GM06990 (cell line): ENCODE measurements at regions not wholly inside any gene's neighbourhood (a gene's known extent, or its start where the extent isn't known, plus 50 kb on each side); places are given as distances from the start of the nearest gene placed in this dataset.

Experiments
- DNase-seq: peaks from one replicate; pipeline ENCODE4 v3.0.0-alpha.2; 2011; ENCODE audit not compliant: insufficient read length; ENCODE audit errors: extremely low read depth
- H3K27me3 ChIP-seq: replicated peaks from 2 replicates; pipeline ENCODE4 v1.6.0; 2011; ENCODE audit warnings: low read length; ENCODE audit not compliant: control insufficient read depth, insufficient read depth
- H3K36me3 ChIP-seq: 2 replicates; pipeline ENCODE4 v1.5.1; 2011; ENCODE audit warnings: low read length; ENCODE audit not compliant: control insufficient read depth, insufficient read depth
- H3K4me3 ChIP-seq: replicated peaks from 2 replicates; pipeline ENCODE4 v1.5.1; 2011; ENCODE audit warnings: low read depth, mild to moderate bottlenecking, control low read depth, low read length
- CTCF ChIP-seq: IDR thresholded peaks from 2 replicates; pipeline ENCODE4 v1.5.1; 2011; ENCODE audit warnings: low read length, control low read depth, mild to moderate bottlenecking, inconsistent platforms; ENCODE audit not compliant: insufficient read depth, poor library complexity, severe bottlenecking

- no peaks in the 10 kb centered on the region for H3K36me3 ChIP-seq
- no peak for DNase-seq
- TF ChIP-seq CTCF = no peak
- no peak overlapping the region for H3K4me3 ChIP-seq
- no peaks in the 10 kb centered on the region for H3K27me3 ChIP-seq
These were observed 90.5 kb upstream of the MBOAT1 start for GRCh38 chr6:20302702-20303251.

DNA sequence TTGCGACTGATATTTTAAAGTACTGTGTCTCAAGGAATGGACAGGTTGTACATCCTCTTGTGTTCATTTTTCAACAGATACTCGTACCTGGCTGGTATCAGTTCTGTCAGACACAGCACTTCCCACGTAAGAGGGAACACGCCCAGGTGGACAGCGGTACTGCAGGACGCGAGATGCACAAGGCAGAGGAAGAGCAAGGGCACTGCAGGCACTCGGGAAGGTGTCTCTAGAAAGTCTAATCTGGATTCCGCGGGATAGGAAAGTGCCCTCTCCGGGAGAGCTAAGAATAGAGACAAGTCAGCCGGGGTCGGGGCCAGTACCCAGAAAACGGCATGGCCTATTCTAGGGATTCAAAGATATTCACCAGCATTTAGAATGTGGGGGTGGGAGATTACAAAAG is 94.2 kb upstream of the MBOAT1 start:
- H3K4me3 ChIP-seq = no peak overlapping the region
- H3K36me3 ChIP-seq = no peaks in the 10 kb centered on the region
- no peak for TF ChIP-seq CTCF
- no peaks in the 10 kb centered on the region for H3K27me3 ChIP-seq
- DNase-seq = no peak

- no peak for DNase-seq
- no peaks in the 10 kb centered on the region for H3K27me3 ChIP-seq
- no peak for TF ChIP-seq CTCF
These were observed 92.5 kb upstream of the E2F3 start for GRCh38 chr6:20309186-20309585.

GRCh38 chr6:20310185-20310584 is 91.5 kb upstream of the E2F3 start:
- no peaks in the 10 kb centered on the region for H3K27me3 ChIP-seq
- no peak for DNase-seq
- no peaks in the 10 kb centered on the region for H3K36me3 ChIP-seq
- H3K4me3 ChIP-seq = no peak overlapping the region
- no peak for TF ChIP-seq CTCF

More at GRCh38 chr6:20309186-20309585, 92.5 kb upstream of the E2F3 start:
- H3K4me3 ChIP-seq = no peak overlapping the region
- no peaks in the 10 kb centered on the region for H3K36me3 ChIP-seq

GRCh38 chr6:20312606-20313005 is 89.1 kb upstream of the E2F3 start:
- DNase-seq = no peak
- no peak for TF ChIP-seq CTCF
- H3K4me3 ChIP-seq = no peak overlapping the region
- H3K27me3 ChIP-seq = no peaks in the 10 kb centered on the region
- no peaks in the 10 kb centered on the region for H3K36me3 ChIP-seq

DNA sequence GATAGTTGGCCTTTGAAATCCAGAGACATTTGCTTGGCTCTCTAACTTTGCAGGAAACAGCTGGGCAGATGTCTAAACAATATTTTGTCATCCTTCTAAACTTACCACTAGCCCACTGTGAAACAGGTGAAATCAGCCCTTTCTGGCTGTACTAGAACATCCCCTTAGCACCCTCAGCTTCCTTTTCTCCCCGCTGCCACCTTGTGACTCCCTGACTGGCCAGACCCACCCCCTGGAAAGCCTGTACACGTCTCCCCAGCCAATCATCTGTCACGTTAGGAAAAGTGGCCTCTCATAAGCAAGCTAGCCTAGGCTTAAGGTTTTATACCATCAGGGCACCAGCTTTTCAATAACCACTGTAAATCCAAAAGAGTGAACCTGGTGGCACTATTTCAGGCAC is 88.6 kb upstream of the E2F3 start:
- Histone ChIP-seq H3K4me3 (no peak overlapping the region), H3K27me3 (no peaks in the 10 kb centered on the region), H3K36me3 (no peaks in the 10 kb centered on the region)
- no peak for DNase-seq
- TF ChIP-seq CTCF = no peak
